Smooth muscle cell (in vitro differentiated cells): ENCODE measurements at regions not wholly inside any gene's neighbourhood (a gene's known extent, or its start where the extent isn't known, plus 50 kb on each side); places are given as distances from the start of the nearest gene placed in this dataset.

Experiments
- DNase-seq: peaks from one replicate; lab custom pipeline; 2025; ENCODE audit not compliant: unreplicated experiment; lab: John Stamatoyannopoulos, UW
- H2AFZ ChIP-seq: fragments of 200-600 bp; sonication (generic); 2 replicates; pipeline ENCODE4 v1.6.0; 2016; ENCODE audit warnings: antibody characterized with exemption, low read depth, mild to moderate bottlenecking
- H3F3A ChIP-seq: fragments of 200-600 bp; sonication (generic); 2 replicates; pipeline ENCODE4 v1.6.0; 2017; ENCODE audit warnings: antibody characterized with exemption, low read depth
- H3K27ac ChIP-seq: fragments of 200-600 bp; sonication (generic); 2 replicates; pipeline ENCODE4 v1.5.1; 2016; ENCODE audit warnings: low read depth, mild to moderate bottlenecking
- H3K27me3 ChIP-seq: fragments of 200-600 bp; sonication (generic); 2 replicates; pipeline ENCODE4 v1.6.1; 2016; ENCODE audit warnings: low read depth, mild to moderate bottlenecking
- H3K36me3 ChIP-seq: fragments of 200-600 bp; sonication (generic); 2 replicates; pipeline ENCODE4 v1.5.1; 2016; ENCODE audit warnings: low read depth
- H3K4me1 ChIP-seq: fragments of 200-600 bp; sonication (generic); 2 replicates; pipeline ENCODE4 v1.5.1; 2016; ENCODE audit warnings: low read depth
- H3K4me2 ChIP-seq: fragments of 200-600 bp; sonication (generic); 2 replicates; pipeline ENCODE4 v1.6.0; 2016; ENCODE audit warnings: mild to moderate bottlenecking
- H3K4me3 ChIP-seq: fragments of 200-600 bp; sonication (generic); 2 replicates; pipeline ENCODE4 v1.5.1; 2016; ENCODE audit warnings: mild to moderate bottlenecking
- H3K79me2 ChIP-seq: fragments of 200-600 bp; sonication (generic); 2 replicates; pipeline ENCODE4 v1.6.0; 2016; ENCODE audit warnings: low read depth, mild to moderate bottlenecking
- H3K9ac ChIP-seq: fragments of 200-600 bp; sonication (generic); 2 replicates; pipeline ENCODE4 v1.6.0; 2016; ENCODE audit warnings: low read depth
- H3K9me3 ChIP-seq: fragments of 200-600 bp; sonication (generic); replicated peaks from 2 replicates; pipeline ENCODE4 v1.5.1; 2016; ENCODE audit warnings: low read depth
- H4K20me1 ChIP-seq: fragments of 200-600 bp; sonication (generic); 2 replicates; pipeline ENCODE4 v1.6.0; 2016; ENCODE audit warnings: low read depth
- CTCF ChIP-seq: fragments of 200-600 bp; sonication (generic); IDR thresholded peaks from 2 replicates; pipeline ENCODE4 v1.5.1; 2017; ENCODE audit warnings: borderline replicate concordance, mild to moderate bottlenecking, antibody characterized with exemption; ENCODE audit not compliant: insufficient read depth, poor library complexity, severe bottlenecking
- WGBS: methylation state at CpG from one replicate; pipeline ENCODE4 v1.1.7; 2016; ENCODE audit warnings: low lambda C conversion rate; 5-methylcytosine and 5-hydroxymethylcytosine counted together

- Histone ChIP-seq H4K20me1 (no peaks in the 10 kb centered on the region), H3K4me2 (no peak overlapping the region), H3K4me1 (no peaks in the 10 kb centered on the region), H3K27me3 (no peaks in the 10 kb centered on the region), H3K36me3 (no peaks in the 10 kb centered on the region), H3K4me3 (no peak overlapping the region), H2AFZ (no peak overlapping the region), H3F3A (no peaks in the 10 kb centered on the region), H3K27ac (no peak overlapping the region), H3K9ac (no peak overlapping the region), H3K79me2 (no peaks in the 10 kb centered on the region), H3K9me3 (no peaks in the 10 kb centered on the region)
- WGBS, result 98% methylated on average over 5 of the region's 5 CpGs
- no peak for DNase-seq
- TF ChIP-seq CTCF, result no peak
Measured at GRCh38 chr16:26542198-26542597, 524.5 kb upstream of the C16orf82 start.

- H3K9ac ChIP-seq, result no peak overlapping the region
- H3F3A ChIP-seq, result no peaks in the 10 kb centered on the region
- no peak for DNase-seq
- no peaks in the 10 kb centered on the region for H4K20me1 ChIP-seq
- H3K4me2 ChIP-seq, result no peak overlapping the region
- no peaks in the 10 kb centered on the region for H3K4me1 ChIP-seq
- H2AFZ ChIP-seq, result no peak overlapping the region
- H3K4me3 ChIP-seq, result no peak overlapping the region
- H3K27ac ChIP-seq, result no peak overlapping the region
- H3K27me3 ChIP-seq, result no peaks in the 10 kb centered on the region
- TF ChIP-seq CTCF, result no peak
- no peaks in the 10 kb centered on the region for H3K36me3 ChIP-seq
- no peaks in the 10 kb centered on the region for H3K9me3 ChIP-seq
- 89% methylated on average over 2 of the region's 2 CpGs for WGBS
- H3K79me2 ChIP-seq, result no peaks in the 10 kb centered on the region
Measured at GRCh38 chr16:26546573-26546972, 520.2 kb upstream of the C16orf82 start.

GRCh38 chr16:26547681-26548080 is 519.0 kb upstream of the C16orf82 start:
- Histone ChIP-seq H2AFZ (no peak overlapping the region), H3K4me1 (no peaks in the 10 kb centered on the region), H3K9me3 (no peaks in the 10 kb centered on the region), H3K79me2 (no peaks in the 10 kb centered on the region), H3K27ac (no peak overlapping the region), H3F3A (no peaks in the 10 kb centered on the region), H4K20me1 (no peaks in the 10 kb centered on the region), H3K4me2 (no peak overlapping the region), H3K4me3 (no peak overlapping the region), H3K36me3 (no peaks in the 10 kb centered on the region), H3K27me3 (no peaks in the 10 kb centered on the region), H3K9ac (no peak overlapping the region)
- WGBS, result 73% methylated on average over 2 of the region's 2 CpGs
- TF ChIP-seq CTCF, result no peak
- DNase-seq, result no peak

- no peaks in the 10 kb centered on the region for H4K20me1 ChIP-seq
- no peaks in the 10 kb centered on the region for H3K4me1 ChIP-seq
- H2AFZ ChIP-seq, result no peak overlapping the region
- no peaks in the 10 kb centered on the region for H3K9me3 ChIP-seq
- no peak overlapping the region for H3K27ac ChIP-seq
- peaks cover 8% of the 10 kb centered on the region for H3K27me3 ChIP-seq
- 60% methylated on average over 3 of the region's 3 CpGs for WGBS
- H3F3A ChIP-seq, result no peaks in the 10 kb centered on the region
- no peaks in the 10 kb centered on the region for H3K79me2 ChIP-seq
- H3K36me3 ChIP-seq, result no peaks in the 10 kb centered on the region
- no peak for DNase-seq
- no peak overlapping the region for H3K4me2 ChIP-seq
- no peak overlapping the region for H3K9ac ChIP-seq
- TF ChIP-seq CTCF, result no peak
- H3K4me3 ChIP-seq, result no peak overlapping the region
Measured at GRCh38 chr16:26550111-26550610, 516.6 kb upstream of the C16orf82 start.
